H9 (cell line): ENCODE measurements at regions not wholly inside any gene's neighbourhood (a gene's known extent, or its start where the extent isn't known, plus 50 kb on each side); places are given as distances from the start of the nearest gene placed in this dataset.

Experiments
- DNase-seq: peaks from one replicate; pipeline ENCODE4 v3.0.0-alpha.2; 2017
- H2AFZ ChIP-seq: one replicate; pipeline ENCODE4 v1.6.1; 2013; ENCODE audit warnings: mild to moderate bottlenecking, low read length, control low read depth, moderate library complexity
- H2AK5ac ChIP-seq: 2 replicates; pipeline ENCODE4 v1.6.1; 2013; ENCODE audit warnings: low read length, control low read depth, mixed read lengths; ENCODE audit not compliant: insufficient read length
- H2BK120ac ChIP-seq: one replicate; pipeline ENCODE4 v1.6.1; 2013; ENCODE audit warnings: low read depth, mild to moderate bottlenecking, low read length, control low read depth, inconsistent platforms; ENCODE audit not compliant: poor library complexity, severe bottlenecking
- H2BK12ac ChIP-seq: 2 replicates; pipeline ENCODE4 v1.6.1; 2013; ENCODE audit warnings: low read length, control low read depth, mixed read lengths, low read depth; ENCODE audit not compliant: insufficient read length
- H2BK15ac ChIP-seq: 2 replicates; pipeline ENCODE4 v1.6.1; 2013; ENCODE audit warnings: low read depth, low read length, control low read depth
- H2BK20ac ChIP-seq: one replicate; pipeline ENCODE4 v1.6.1; 2013; ENCODE audit warnings: low read depth, mild to moderate bottlenecking, low read length, control low read depth, inconsistent platforms; ENCODE audit not compliant: poor library complexity, severe bottlenecking
- H2BK5ac ChIP-seq: 2 replicates; pipeline ENCODE4 v1.6.1; 2013; ENCODE audit warnings: low read length, control low read depth, mixed read lengths; ENCODE audit not compliant: insufficient read length
- H3K14ac ChIP-seq: 2 replicates; pipeline ENCODE4 v1.6.1; 2013; ENCODE audit warnings: low read length, control low read depth; ENCODE audit not compliant: insufficient read depth
- H3K18ac ChIP-seq: 2 replicates; pipeline ENCODE4 v1.6.1; 2013; ENCODE audit warnings: low read depth, mild to moderate bottlenecking, mixed read lengths, low read length, control low read depth; ENCODE audit not compliant: insufficient read length
- H3K23ac ChIP-seq: 2 replicates; pipeline ENCODE4 v1.6.1; 2013; ENCODE audit warnings: low read length, control low read depth, mixed read lengths, low read depth; ENCODE audit not compliant: insufficient read length
- H3K23me2 ChIP-seq: 2 replicates; pipeline ENCODE4 v1.6.1; 2013; ENCODE audit warnings: low read depth, mild to moderate bottlenecking, mixed read lengths, low read length, control low read depth; ENCODE audit not compliant: insufficient read length, poor library complexity, severe bottlenecking
- H3K27ac ChIP-seq: 2 replicates; pipeline ENCODE4 v1.5.1; 2013; ENCODE audit warnings: low read length, control low read depth, mixed read lengths, low read depth; ENCODE audit not compliant: insufficient read length
- H3K27me3 ChIP-seq: 2 replicates; pipeline ENCODE4 v1.6.1; 2013; ENCODE audit warnings: low read length, control low read depth, inconsistent platforms; ENCODE audit not compliant: insufficient read depth
- H3K4ac ChIP-seq: 2 replicates; pipeline ENCODE4 v1.6.1; 2013; ENCODE audit warnings: low read depth, mild to moderate bottlenecking, control low read depth, inconsistent platforms, low read length, moderate library complexity
- H3K4me1 ChIP-seq: 2 replicates; pipeline ENCODE4 v1.6.1; 2013; ENCODE audit warnings: low read length, control low read depth, inconsistent platforms; ENCODE audit not compliant: insufficient read depth
- H3K4me2 ChIP-seq: 2 replicates; pipeline ENCODE4 v1.6.1; 2013; ENCODE audit warnings: low read length, control low read depth, mixed read lengths; ENCODE audit not compliant: insufficient read length, insufficient read depth
- H3K56ac ChIP-seq: 2 replicates; pipeline ENCODE4 v1.6.1; 2013; ENCODE audit warnings: low read depth, mild to moderate bottlenecking, mixed read lengths, low read length, control low read depth; ENCODE audit not compliant: insufficient read length
- H3K79me1 ChIP-seq: 2 replicates; pipeline ENCODE4 v1.6.1; 2013; ENCODE audit warnings: low read depth, mild to moderate bottlenecking, moderate library complexity, low read length, control low read depth, inconsistent platforms; ENCODE audit not compliant: insufficient read depth, poor library complexity, severe bottlenecking
- H3K79me2 ChIP-seq: 2 replicates; pipeline ENCODE4 v1.6.1; 2013; ENCODE audit warnings: low read length, control low read depth, inconsistent platforms; ENCODE audit not compliant: insufficient read depth
- H3K9ac ChIP-seq: 2 replicates; pipeline ENCODE4 v1.6.1; 2013; ENCODE audit warnings: low read length, control low read depth, mixed read lengths; ENCODE audit not compliant: insufficient read length; ENCODE audit errors: extremely low read depth
- H3K9me3 ChIP-seq: one replicate; pipeline ENCODE4 v1.6.1; 2013; ENCODE audit warnings: low read depth, low read length, inconsistent platforms; ENCODE audit not compliant: control insufficient read depth
- H3T11ph ChIP-seq: one replicate; pipeline ENCODE4 v1.6.1; 2013; ENCODE audit warnings: mild to moderate bottlenecking, low read length, control low read depth, inconsistent platforms
- H4K20me1 ChIP-seq: one replicate; pipeline ENCODE4 v1.6.1; 2013; ENCODE audit not compliant: control insufficient read depth, insufficient read length, insufficient read depth
- H4K5ac ChIP-seq: 2 replicates; pipeline ENCODE4 v1.6.1; 2013; ENCODE audit warnings: low read depth, mild to moderate bottlenecking, mixed read lengths, low read length, control low read depth; ENCODE audit not compliant: insufficient read length
- H4K8ac ChIP-seq: replicated peaks from 2 replicates; pipeline ENCODE4 v1.6.1; 2013; ENCODE audit warnings: low read length, control low read depth, mixed read lengths, low read depth; ENCODE audit not compliant: insufficient read length
- H4K91ac ChIP-seq: 2 replicates; pipeline ENCODE4 v1.6.1; 2013; ENCODE audit warnings: low read depth, mild to moderate bottlenecking, moderate library complexity, mixed read lengths, low read length, control low read depth; ENCODE audit not compliant: insufficient read length
- H3K27ac Mint-ChIP-seq, 3 experiments: 2 replicates in 2 of 3; 3 replicates in 1 of 3; pipeline ENCODE4 v1.8.0; 2020 to 2021; ENCODE audit warnings: mixed read lengths in 3 of 3, mild to moderate bottlenecking in 1 of 3, moderate library complexity in 1 of 3
- H3K27me3 Mint-ChIP-seq: 2 replicates; pipeline ENCODE4 v1.8.0; 2021; ENCODE audit warnings: low read depth, mild to moderate bottlenecking, moderate library complexity, mixed read lengths
- H3K36me3 Mint-ChIP-seq, 3 experiments: 2 replicates in 2 of 3; 3 replicates in 1 of 3; pipeline ENCODE4 v1.8.0; 2020 to 2021; ENCODE audit warnings: low read depth in 3 of 3, mixed read lengths in 3 of 3; ENCODE audit not compliant: insufficient read depth in 1 of 3
- H3K4me1 Mint-ChIP-seq, 2 experiments: 2 replicates each; pipeline ENCODE4 v1.8.0; 2020; ENCODE audit warnings: mixed read lengths in 2 of 2
- H3K4me3 Mint-ChIP-seq, 2 experiments: 2 replicates in 1 of 2; 3 replicates in 1 of 2; pipeline ENCODE4 v1.8.0; 2020 to 2021; ENCODE audit warnings: mild to moderate bottlenecking in 2 of 2, mixed read lengths in 2 of 2, moderate library complexity in 1 of 2
- H3K9me3 Mint-ChIP-seq, 2 experiments: 2 replicates in 1 of 2; 3 replicates in 1 of 2; pipeline ENCODE4 v1.8.0; 2020; ENCODE audit warnings: mild to moderate bottlenecking in 2 of 2, mixed read lengths in 2 of 2, moderate library complexity in 1 of 2
- CTCF ChIP-seq: fragments of 200-600 bp; sonication (generic); conservative IDR thresholded peaks from 3 replicates; pipeline ENCODE4 v1.8.0; 2021; ENCODE audit warnings: antibody characterized with exemption, mild to moderate bottlenecking
- WGBS: extraction: QIAGEN DNeasy Blood & Tissue Kit; methylation state at CpG from one replicate; pipeline ENCODE4 v1.1.7; 2013; ENCODE audit warnings: missing lambda C conversion rate, low lambda C conversion rate, mixed read lengths; ENCODE audit not compliant: insufficient read length; ENCODE audit errors: extremely low coverage; 5-methylcytosine and 5-hydroxymethylcytosine counted together

GRCh38 chr3:147975165-147975564 lies 566.0 kb downstream of the ZIC1 start:
- Mint-ChIP-seq H3K27ac (no peak overlapping the region), H3K27me3 (no peaks in the 10 kb centered on the region), H3K9me3 (no peaks in the 10 kb centered on the region; a peak in 2 of 5 replicates), H3K4me1 (no peaks in the 10 kb centered on the region), H3K36me3 (no peaks in the 10 kb centered on the region; a peak in 2 of 7 replicates), H3K4me3 (no peak overlapping the region)
- no peak overlapping the region for H4K8ac ChIP-seq
- H3K14ac ChIP-seq = no peak overlapping the region
- H3K56ac ChIP-seq = no peak overlapping the region
- H3K4me1 ChIP-seq = no peaks in the 10 kb centered on the region
- no peaks in the 10 kb centered on the region for H3K79me1 ChIP-seq
- H3K23me2 ChIP-seq = no peaks in the 10 kb centered on the region
- no peak for TF ChIP-seq CTCF
- no peak overlapping the region for H2AK5ac ChIP-seq
- no peak overlapping the region for H3K27ac ChIP-seq
- H3K27me3 ChIP-seq = no peaks in the 10 kb centered on the region
- no peak overlapping the region for H4K5ac ChIP-seq
- no peak overlapping the region for H3K23ac ChIP-seq
- H3T11ph ChIP-seq = no peak overlapping the region
- H2BK120ac ChIP-seq = no peak overlapping the region
- H3K18ac ChIP-seq = no peak overlapping the region
- H2BK15ac ChIP-seq = no peak overlapping the region
- H3K4ac ChIP-seq = no peak overlapping the region
- H4K91ac ChIP-seq = no peak overlapping the region
- no CpG with 5 or more reads among the region's 1 CpG for WGBS
- no peaks in the 10 kb centered on the region for H4K20me1 ChIP-seq
- no peak overlapping the region for H2BK20ac ChIP-seq
- no peaks in the 10 kb centered on the region for H3K79me2 ChIP-seq
- no peak overlapping the region for H2BK5ac ChIP-seq
- H2BK12ac ChIP-seq = no peak overlapping the region
- no peaks in the 10 kb centered on the region for H3K9me3 ChIP-seq
- no peak overlapping the region for H3K9ac ChIP-seq
- no peak for DNase-seq
- no peak overlapping the region for H2AFZ ChIP-seq
- no peak overlapping the region for H3K4me2 ChIP-seq
